ENCODE measurements at regions not wholly inside any gene's neighbourhood (a gene's known extent, or its start where the extent isn't known, plus 50 kb on each side); places are given as distances from the start of the nearest gene placed in this dataset.
"Not testable (repeated sequence)": the region's sequence is repeated elsewhere in the genome, so short reads cannot be mapped to it uniquely, and the experiment has no call there.

- TF ChIP-seq POLR2AphosphoS5 (IDR thresholded peaks at IDR 0.05) (no peak), POLR2A (IDR thresholded peaks at IDR 0.05) (no peak), EP300 (IDR thresholded peaks at IDR 0.05) (no peak), CTCF (IDR thresholded peaks at IDR 0.05) (no peak)
- no peak overlapping the region for H3K27ac ChIP-seq
- no peaks in the 10 kb centered on the region for H3K36me3 ChIP-seq
- no peaks in the 10 kb centered on the region for H3K27me3 ChIP-seq
- WGBS, 2 donors = 85 to 89% methylated on average over 6 of the region's 6 CpGs
- H3K4me3 ChIP-seq = no peak overlapping the region
- H3K4me1 ChIP-seq = no peaks in the 10 kb centered on the region
- no peaks in the 10 kb centered on the region for H3K9me3 ChIP-seq
- ATAC-seq (ENCODE audit: low FRiP score in 2 of 2) (no peak), DNase-seq (no peak)
These were observed 447.0 kb downstream of the SHISA9 start for GRCh38 chr16:13348416-13348815.

GRCh38 chr16:13350000-13350399 is 448.6 kb downstream of the SHISA9 start:
- no peak overlapping the region for H3K27ac ChIP-seq
- DNase-seq = no peak
- no peak for TF ChIP-seq POLR2AphosphoS5 (IDR thresholded peaks at IDR 0.05)
- no peak for TF ChIP-seq EP300 (IDR thresholded peaks at IDR 0.05)
- no peak for TF ChIP-seq CTCF (IDR thresholded peaks at IDR 0.05)
- no peak for TF ChIP-seq POLR2A (IDR thresholded peaks at IDR 0.05)
- no peak overlapping the region for H3K4me3 ChIP-seq
- no peaks in the 10 kb centered on the region for H3K36me3 ChIP-seq
- 89 to 90% methylated on average over 4 of the region's 4 CpGs for WGBS, 2 donors
- H3K9me3 ChIP-seq = no peaks in the 10 kb centered on the region
- no peak for ATAC-seq (ENCODE audit: low FRiP score in 2 of 2)
- no peaks in the 10 kb centered on the region for H3K4me1 ChIP-seq
- no peaks in the 10 kb centered on the region for H3K27me3 ChIP-seq

GRCh38 chr16:13351181-13351580 is 449.8 kb downstream of the SHISA9 start:
- Histone ChIP-seq H3K27me3 (no peaks in the 10 kb centered on the region), H3K9me3 (no peaks in the 10 kb centered on the region), H3K4me1 (no peaks in the 10 kb centered on the region), H3K36me3 (no peaks in the 10 kb centered on the region), H3K27ac (no peak overlapping the region), H3K4me3 (no peak overlapping the region)
- 57 to 61% methylated on average over 6 of the region's 6 CpGs for WGBS, 2 donors
- ATAC-seq (ENCODE audit: low FRiP score in 2 of 2) = no peak
- no peak for DNase-seq
- TF ChIP-seq EP300 (IDR thresholded peaks at IDR 0.05) (no peak), POLR2AphosphoS5 (IDR thresholded peaks at IDR 0.05) (no peak), CTCF (IDR thresholded peaks at IDR 0.05) (no peak), POLR2A (IDR thresholded peaks at IDR 0.05) (no peak)

- H3K4me1 ChIP-seq = no peaks in the 10 kb centered on the region
- no peak overlapping the region for H3K4me3 ChIP-seq
- no peak for TF ChIP-seq POLR2AphosphoS5 (IDR thresholded peaks at IDR 0.05)
- H3K36me3 ChIP-seq = no peaks in the 10 kb centered on the region
- DNase-seq (no peak), ATAC-seq (ENCODE audit: low FRiP score in 2 of 2) (no peak)
- 51 to 59% methylated on average over 4 of the region's 4 CpGs for WGBS, 2 donors
- H3K27ac ChIP-seq = no peak overlapping the region
- no peaks in the 10 kb centered on the region for H3K9me3 ChIP-seq
- H3K27me3 ChIP-seq = no peaks in the 10 kb centered on the region
These were observed 450.3 kb downstream of the SHISA9 start for GRCh38 chr16:13351601-13352217.

- not testable (repeated sequence) for ATAC-seq (ENCODE audit: low FRiP score in 2 of 2); H3K27me3 ChIP-seq; H3K27ac ChIP-seq; H3K9me3 ChIP-seq; H3K4me1 ChIP-seq; H3K4me3 ChIP-seq; H3K36me3 ChIP-seq; DNase-seq
- 59 to 64% methylated on average over 7 of the region's 7 CpGs for WGBS, 2 donors
These were observed 451.4 kb downstream of the SHISA9 start for GRCh38 chr16:13352796-13353195.

- H3K36me3 ChIP-seq; H3K4me3 ChIP-seq; ATAC-seq (ENCODE audit: low FRiP score in 2 of 2); DNase-seq; H3K27ac ChIP-seq; H3K27me3 ChIP-seq; H3K4me1 ChIP-seq: not testable (repeated sequence)
- H3K9me3 ChIP-seq = peaks cover 0 to 14% (median 8%) of the 10 kb centered on the region in 4 donors
- 80 to 90% methylated on average over 4 of the region's 4 CpGs for WGBS, 2 donors
These were observed 456.4 kb downstream of the SHISA9 start for GRCh38 chr16:13357842-13358241.

All from upper lobe of left lung (tissue), 6 donors.